NB4 (cell line): ENCODE measurements at regions not wholly inside any gene's neighbourhood (a gene's known extent, or its start where the extent isn't known, plus 50 kb on each side); places are given as distances from the start of the nearest gene placed in this dataset.

Experiments
- TF ChIP-seq, protein P1 (sequence below): IDR thresholded peaks from one replicate; pipeline ENCODE4 v1.5.1; 2012; ENCODE audit warnings: low read depth, low read length
- TF ChIP-seq, protein P2 (sequence below): IDR thresholded peaks from 2 replicates; pipeline ENCODE4 v1.6.1; 2011; ENCODE audit warnings: low read depth, low read length

DNA sequence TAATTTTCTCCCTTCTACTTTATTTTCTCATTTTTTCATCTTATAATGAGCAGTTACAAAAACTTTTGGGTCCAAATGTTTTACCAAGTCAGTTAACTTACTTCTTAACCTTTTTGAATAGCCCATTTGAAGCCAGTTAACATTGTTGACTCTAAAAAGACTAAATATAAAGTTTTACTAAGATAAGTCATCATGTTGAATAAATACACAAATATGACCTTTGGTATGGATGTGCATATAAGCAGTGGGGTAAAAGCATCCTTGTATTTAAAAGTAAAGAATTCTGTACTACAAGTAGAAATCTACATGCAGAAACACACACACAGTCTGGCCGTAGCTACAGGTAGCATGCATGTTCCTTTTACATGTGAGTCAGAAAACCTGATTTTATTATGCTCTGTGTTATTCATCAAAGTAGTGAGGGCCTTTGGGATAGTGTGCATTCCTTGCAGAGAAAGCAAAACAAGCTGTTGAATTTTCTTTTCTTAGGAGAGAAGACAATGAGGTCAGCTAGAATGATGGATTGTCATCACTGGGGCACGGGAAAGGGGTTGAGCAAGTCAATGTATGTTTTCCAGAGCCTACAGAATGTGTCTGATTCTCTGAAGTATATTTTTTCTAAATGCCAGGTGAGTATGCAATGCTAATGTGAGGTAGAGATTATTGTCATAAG lies 533.2 kb upstream of the AGA start:
- TF ChIP-seq, protein P1, sequence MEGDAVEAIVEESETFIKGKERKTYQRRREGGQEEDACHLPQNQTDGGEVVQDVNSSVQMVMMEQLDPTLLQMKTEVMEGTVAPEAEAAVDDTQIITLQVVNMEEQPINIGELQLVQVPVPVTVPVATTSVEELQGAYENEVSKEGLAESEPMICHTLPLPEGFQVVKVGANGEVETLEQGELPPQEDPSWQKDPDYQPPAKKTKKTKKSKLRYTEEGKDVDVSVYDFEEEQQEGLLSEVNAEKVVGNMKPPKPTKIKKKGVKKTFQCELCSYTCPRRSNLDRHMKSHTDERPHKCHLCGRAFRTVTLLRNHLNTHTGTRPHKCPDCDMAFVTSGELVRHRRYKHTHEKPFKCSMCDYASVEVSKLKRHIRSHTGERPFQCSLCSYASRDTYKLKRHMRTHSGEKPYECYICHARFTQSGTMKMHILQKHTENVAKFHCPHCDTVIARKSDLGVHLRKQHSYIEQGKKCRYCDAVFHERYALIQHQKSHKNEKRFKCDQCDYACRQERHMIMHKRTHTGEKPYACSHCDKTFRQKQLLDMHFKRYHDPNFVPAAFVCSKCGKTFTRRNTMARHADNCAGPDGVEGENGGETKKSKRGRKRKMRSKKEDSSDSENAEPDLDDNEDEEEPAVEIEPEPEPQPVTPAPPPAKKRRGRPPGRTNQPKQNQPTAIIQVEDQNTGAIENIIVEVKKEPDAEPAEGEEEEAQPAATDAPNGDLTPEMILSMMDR, result no peak
- TF ChIP-seq, protein P2, sequence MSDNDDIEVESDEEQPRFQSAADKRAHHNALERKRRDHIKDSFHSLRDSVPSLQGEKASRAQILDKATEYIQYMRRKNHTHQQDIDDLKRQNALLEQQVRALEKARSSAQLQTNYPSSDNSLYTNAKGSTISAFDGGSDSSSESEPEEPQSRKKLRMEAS, result no peak
